ENCODE measurements at regions not wholly inside any gene's neighbourhood (a gene's known extent, or its start where the extent isn't known, plus 50 kb on each side); places are given as distances from the start of the nearest gene placed in this dataset.

- no peak for ATAC-seq
- POLR2A ChIA-PET, result no interaction called here
Measured at GRCh38 chr7:91527460-91527859, 263.2 kb downstream of the FZD1 start.

More at GRCh38 chr7:91527460-91527859, 263.2 kb downstream of the FZD1 start:
- H3K4me1 ChIP-seq (ENCODE audit: control insufficient read depth in 1 of 2, insufficient read depth in 2 of 2, low read length in 2 of 2), result no peaks in the 10 kb centered on the region
- TF ChIP-seq ELF1 (IDR thresholded peaks at IDR 0.05; ENCODE audit: borderline replicate concordance, low read depth), result no peak
- TF ChIP-seq ZBTB33 (IDR thresholded peaks at IDR 0.05; ENCODE audit: extremely low read depth, insufficient replicate concordance, low read length), result no peak
- TF ChIP-seq MAX (IDR thresholded peaks at IDR 0.05), result no peak
- TF ChIP-seq RAD21 (IDR thresholded peaks at IDR 0.05; ENCODE audit: low read depth), result no peak
- TF ChIP-seq ZNF274 (IDR thresholded peaks at IDR 0.05; ENCODE audit: low read depth, low read length), result no peak
- no peak for TF ChIP-seq POLR2AphosphoS5 (IDR thresholded peaks at IDR 0.05; ENCODE audit: low read depth, low read length)
- TF ChIP-seq SRF (IDR thresholded peaks at IDR 0.05; ENCODE audit: low read depth), result no peak
- no peak for TF ChIP-seq EGR1 (IDR thresholded peaks at IDR 0.05; ENCODE audit: low read depth)
- TF ChIP-seq ZFX (IDR thresholded peaks at IDR 0.05), result no peak
- no peak for TF ChIP-seq EZH2phosphoT487 (IDR thresholded peaks at IDR 0.05; ENCODE audit: borderline replicate concordance)
- TF ChIP-seq JUND (IDR thresholded peaks at IDR 0.05), result no peak
- TF ChIP-seq CBX3 (IDR thresholded peaks at IDR 0.05; ENCODE audit: low read depth), result no peak
- no peak for TF ChIP-seq SIN3A (IDR thresholded peaks at IDR 0.05; ENCODE audit: low read depth)
- no peak for TF ChIP-seq ATF3 (IDR thresholded peaks at IDR 0.05)
- no peak overlapping the region for H3K9ac ChIP-seq (ENCODE audit: low read length)
- no peak for DNase-seq (ENCODE audit: low read depth, low spot score)
- no peaks in the 10 kb centered on the region for H3K9me2 ChIP-seq (ENCODE audit: insufficient read depth)
- no TSS peak for BruUV-seq (replicated peaks)
- no peak overlapping the region for H3K27ac ChIP-seq (ENCODE audit: low read depth, low read length)
- no peaks in the 10 kb centered on the region for H3K27me3 ChIP-seq (ENCODE audit: insufficient read depth, low read length)
- H3K4me2 ChIP-seq (ENCODE audit: low read length), result no peak overlapping the region
- CTCF ChIA-PET, result no interaction called here
- no peaks in the 10 kb centered on the region for H3K36me3 ChIP-seq (ENCODE audit: control insufficient read depth in 1 of 2, insufficient read depth in 2 of 2, low read length in 2 of 2)
- no peaks in the 10 kb centered on the region for H4K20me1 ChIP-seq (ENCODE audit: insufficient read depth)
- no peaks in the 10 kb centered on the region for H3K79me2 ChIP-seq (ENCODE audit: insufficient read depth, low read length)
- no peak overlapping the region for H3K4me3 ChIP-seq (replicated peaks in 1 of 2; ENCODE audit: low read depth in 1 of 2, low read length in 2 of 2)
- RAD21 ChIA-PET (ENCODE audit: low non-redundant PET in 1 of 2, low total read pairs in 2 of 2, uncharacterized antibody in 2 of 2, unreplicated experiment in 2 of 2), result no interaction called here
- intact Hi-C loops (cut with micrococcal nuclease), result no loop called here
- no peak overlapping the region for H2AFZ ChIP-seq (ENCODE audit: low read depth, low read length, poor library complexity, severe bottlenecking)
- H3K9me3 ChIP-seq (ENCODE audit: control insufficient read depth in 1 of 2, insufficient read depth in 1 of 2, low read depth in 1 of 2, low read length in 2 of 2), result no peaks in the 10 kb centered on the region
